HG02973 (cell line): ENCODE measurements at regions not wholly inside any gene's neighbourhood (a gene's known extent, or its start where the extent isn't known, plus 50 kb on each side); places are given as distances from the start of the nearest gene placed in this dataset.

ENCODE experiments used
- ATAC-seq: cut with Tn5 transposase; IDR thresholded peaks from one replicate; pipeline ENCODE4 v1.9.1; 2021; ENCODE audit warnings: moderate library complexity; ENCODE audit not compliant: unreplicated experiment

GRCh38 chr12:89108265-89108664 lies 244.0 kb downstream of the DUSP6 start:
- ATAC-seq = no peak

- no peak for ATAC-seq
Measured at GRCh38 chr12:89106950-89107349, 245.4 kb downstream of the DUSP6 start.

- ATAC-seq = no peak
Measured at GRCh38 chr12:89105243-89105642, 247.1 kb downstream of the DUSP6 start.

GRCh38 chr12:89103831-89104230 lies 248.5 kb downstream of the DUSP6 start:
- ATAC-seq = no peak

- ATAC-seq = no peak
Measured at GRCh38 chr12:89101440-89101839, 250.9 kb downstream of the DUSP6 start.

GRCh38 chr12:89098441-89099112 lies 253.7 kb downstream of the DUSP6 start:
- ATAC-seq = no peak

- ATAC-seq = no peak
Measured at GRCh38 chr12:89092297-89092696, 260.0 kb downstream of the DUSP6 start.

GRCh38 chr12:89091293-89091841 lies 260.9 kb downstream of the DUSP6 start:
- no peak for ATAC-seq

- ATAC-seq = no peak
Measured at GRCh38 chr12:89089264-89089663, 263.0 kb downstream of the DUSP6 start.

GRCh38 chr12:89087876-89088275 lies 264.4 kb downstream of the DUSP6 start:
- no peak for ATAC-seq

- ATAC-seq = no peak
Measured at GRCh38 chr12:89087149-89087825, 265.0 kb downstream of the DUSP6 start.

GRCh38 chr12:89085421-89085820 lies 266.9 kb downstream of the DUSP6 start:
- no peak for ATAC-seq

- no peak for ATAC-seq
Measured at GRCh38 chr12:89084751-89085150, 267.6 kb downstream of the DUSP6 start.

GRCh38 chr12:89083491-89083890 lies 268.8 kb downstream of the DUSP6 start:
- no peak for ATAC-seq

GRCh38 chr12:89082370-89082753 lies 269.9 kb downstream of the DUSP6 start:
- ATAC-seq = no peak

- no peak for ATAC-seq
Measured at GRCh38 chr12:89081719-89082369, 270.5 kb downstream of the DUSP6 start.

GRCh38 chr12:89080793-89081465 lies 271.4 kb downstream of the DUSP6 start:
- no peak for ATAC-seq

- ATAC-seq = no peak
Measured at GRCh38 chr12:89075880-89076540, 276.3 kb downstream of the DUSP6 start.

- no peak for ATAC-seq
Measured at GRCh38 chr12:89073659-89074058, 278.6 kb downstream of the DUSP6 start.

GRCh38 chr12:89073027-89073398 lies 279.3 kb downstream of the DUSP6 start:
- no peak for ATAC-seq
